Right lobe of liver (tissue), 4 donors: ENCODE measurements at regions not wholly inside any gene's neighbourhood (a gene's known extent, or its start where the extent isn't known, plus 50 kb on each side); places are given as distances from the start of the nearest gene placed in this dataset.

Experiments used
- POLR2A ChIP-seq: fragments of 450-650 bp; IDR thresholded peaks from one replicate; pipeline ENCODE4 v1.6.1; 2017; ENCODE audit warnings: antibody characterized with exemption, mild to moderate bottlenecking
- TF ChIP-seq, protein P1 (sequence below), 4 donors: fragments of 200-600 bp in 3 of 4; fragments of 450-650 bp in 1 of 4; IDR thresholded peaks; one replicate each; pipeline versions ENCODE4 v1.5.1 to v1.8.0; 2016 to 2022; ENCODE audit warnings: antibody characterized with exemption in 4 of 4, mild to moderate bottlenecking in 2 of 4
- donor health status: DM: no; HTN: no; CAD: no.
- donor health status: DM: no; HTN: no; CAD: no.
- donor health status: DM: no; HTN: yes; CAD: no.

DNA sequence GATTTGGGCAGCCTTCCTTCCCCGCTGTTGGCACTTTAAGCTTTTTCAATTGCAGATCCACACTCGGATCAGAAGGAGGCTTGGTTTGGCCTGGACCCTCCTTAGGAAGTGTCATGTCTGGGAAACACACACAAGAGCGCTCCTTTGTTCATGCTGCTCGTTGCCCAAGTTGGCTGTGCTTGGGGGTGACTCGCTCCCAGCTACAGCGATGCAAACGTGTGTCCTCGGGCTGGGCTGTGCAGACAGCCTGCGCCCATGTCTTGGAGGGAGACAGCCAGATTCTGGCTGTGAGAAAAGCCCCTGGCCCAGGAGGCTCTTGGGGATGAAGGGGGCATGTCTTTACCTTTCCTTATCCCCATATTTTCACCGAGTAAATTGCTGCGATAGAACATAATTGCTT lies 665.6 kb upstream of the EEF2KMT start:
- TF ChIP-seq, protein P1, sequence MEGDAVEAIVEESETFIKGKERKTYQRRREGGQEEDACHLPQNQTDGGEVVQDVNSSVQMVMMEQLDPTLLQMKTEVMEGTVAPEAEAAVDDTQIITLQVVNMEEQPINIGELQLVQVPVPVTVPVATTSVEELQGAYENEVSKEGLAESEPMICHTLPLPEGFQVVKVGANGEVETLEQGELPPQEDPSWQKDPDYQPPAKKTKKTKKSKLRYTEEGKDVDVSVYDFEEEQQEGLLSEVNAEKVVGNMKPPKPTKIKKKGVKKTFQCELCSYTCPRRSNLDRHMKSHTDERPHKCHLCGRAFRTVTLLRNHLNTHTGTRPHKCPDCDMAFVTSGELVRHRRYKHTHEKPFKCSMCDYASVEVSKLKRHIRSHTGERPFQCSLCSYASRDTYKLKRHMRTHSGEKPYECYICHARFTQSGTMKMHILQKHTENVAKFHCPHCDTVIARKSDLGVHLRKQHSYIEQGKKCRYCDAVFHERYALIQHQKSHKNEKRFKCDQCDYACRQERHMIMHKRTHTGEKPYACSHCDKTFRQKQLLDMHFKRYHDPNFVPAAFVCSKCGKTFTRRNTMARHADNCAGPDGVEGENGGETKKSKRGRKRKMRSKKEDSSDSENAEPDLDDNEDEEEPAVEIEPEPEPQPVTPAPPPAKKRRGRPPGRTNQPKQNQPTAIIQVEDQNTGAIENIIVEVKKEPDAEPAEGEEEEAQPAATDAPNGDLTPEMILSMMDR (IDR thresholded peaks at IDR 0.05) = no peak
- TF ChIP-seq POLR2A = no peak
